DMS53 treated with DMSO at 0.1 percent for 48 hours (cell line): ENCODE measurements at regions not wholly inside any gene's neighbourhood (a gene's known extent, or its start where the extent isn't known, plus 50 kb on each side); places are given as distances from the start of the nearest gene placed in this dataset.
"Not testable (repeated sequence)": the region's sequence is repeated elsewhere in the genome, so short reads cannot be mapped to it uniquely, and the experiment has no call there.

Experiments
- DNase-seq: peaks from one replicate; lab custom pipeline; 2025; ENCODE audit not compliant: unreplicated experiment; lab: John Stamatoyannopoulos, UW

DNA sequence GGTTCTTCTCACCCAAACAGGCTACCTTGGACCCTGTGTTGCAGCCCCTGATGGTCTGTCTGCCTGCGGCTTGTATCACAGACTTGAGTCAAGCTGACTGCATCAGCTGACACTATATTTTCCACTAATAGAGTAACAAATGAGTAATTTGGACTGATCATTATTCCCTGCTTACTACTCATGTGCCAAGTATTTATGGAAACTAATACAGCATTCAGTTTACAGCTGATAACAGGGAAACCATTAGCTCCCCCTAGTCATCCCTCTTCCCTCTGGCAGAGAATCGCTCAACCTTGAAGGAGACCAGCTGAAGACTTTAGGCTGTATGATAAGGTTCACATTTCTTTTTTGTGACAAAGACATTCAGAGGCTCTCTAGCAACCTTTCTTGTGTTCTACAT, 116.6 kb upstream of the SYT6 start:
- no peak for DNase-seq

GRCh38 chr1:114269539-114269938, 115.9 kb upstream of the SYT6 start:
- no peak for DNase-seq

DNA sequence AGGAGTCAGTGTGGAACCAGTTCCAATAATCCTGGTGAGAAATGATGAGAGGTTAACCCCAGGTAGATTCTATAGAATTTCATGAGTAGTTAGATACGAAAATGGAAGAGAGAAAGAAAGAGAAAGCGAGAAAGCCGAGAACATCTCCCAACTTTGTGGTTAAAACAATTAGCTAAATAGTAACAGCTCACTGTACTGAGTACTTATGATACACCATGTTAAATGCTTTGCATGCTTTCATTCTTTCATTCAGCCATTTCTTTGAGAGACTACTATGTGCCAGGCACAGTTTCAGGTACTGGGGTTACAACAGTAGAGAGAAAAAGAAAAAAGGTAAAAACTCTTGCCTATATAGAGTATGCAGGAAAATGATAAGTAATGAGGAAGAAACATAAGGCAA, 109.7 kb upstream of the SYT6 start:
- DNase-seq: no peak

DNA sequence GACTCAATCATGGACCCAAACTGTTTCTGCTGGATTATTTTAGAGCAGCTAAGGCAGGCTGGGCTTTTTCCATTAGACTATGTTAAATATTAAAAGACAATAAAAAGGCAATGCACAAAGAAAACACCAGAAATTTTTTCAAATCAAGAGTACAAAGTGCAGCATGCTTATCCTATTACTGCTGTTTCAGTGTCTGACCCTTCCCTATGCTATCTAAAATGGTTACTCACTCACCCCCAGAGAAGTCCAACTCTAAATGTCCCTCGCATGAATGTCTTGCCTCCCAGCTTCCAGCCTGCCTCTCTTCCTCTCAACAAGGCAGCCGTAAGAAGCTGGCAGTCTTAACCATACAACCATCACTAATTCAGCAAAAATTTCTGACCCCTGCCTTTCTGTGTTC, 108.7 kb upstream of the SYT6 start:
- no peak for DNase-seq

DNA sequence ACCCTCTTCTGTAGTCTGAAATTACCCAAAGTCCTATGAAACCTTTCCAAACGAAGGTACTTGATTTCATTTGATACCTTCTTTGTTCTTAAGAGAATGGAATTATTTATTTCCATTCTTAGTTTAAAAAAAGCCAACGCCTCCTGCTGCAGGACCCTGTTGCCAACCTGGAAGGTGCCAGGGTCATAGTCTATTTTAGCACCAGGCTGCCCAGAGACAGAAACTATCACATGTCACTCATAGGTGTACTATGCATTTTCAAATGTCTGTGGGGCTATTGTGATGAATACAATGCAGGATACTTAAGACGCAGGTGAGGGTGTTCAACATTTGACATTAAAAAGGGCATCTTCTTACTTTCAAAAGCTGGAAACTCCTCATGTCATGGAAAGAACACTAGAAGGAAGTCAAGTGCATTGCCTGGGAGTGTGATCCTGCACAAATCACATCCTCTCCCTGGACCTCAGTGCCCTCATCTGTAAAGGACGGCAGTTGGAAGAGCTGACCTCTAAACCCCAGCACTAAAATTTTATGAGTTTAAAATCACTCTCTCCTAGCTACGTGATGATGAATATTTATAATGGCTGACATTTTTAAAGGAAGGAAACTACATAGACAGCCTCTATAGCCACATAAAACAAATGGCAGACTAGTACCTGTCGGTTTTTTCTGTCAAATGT, 107.3 kb upstream of the SYT6 start:
- DNase-seq: no peak

GRCh38 chr1:114259511-114260160, 106.0 kb upstream of the SYT6 start:
- DNase-seq: no peak

DNA sequence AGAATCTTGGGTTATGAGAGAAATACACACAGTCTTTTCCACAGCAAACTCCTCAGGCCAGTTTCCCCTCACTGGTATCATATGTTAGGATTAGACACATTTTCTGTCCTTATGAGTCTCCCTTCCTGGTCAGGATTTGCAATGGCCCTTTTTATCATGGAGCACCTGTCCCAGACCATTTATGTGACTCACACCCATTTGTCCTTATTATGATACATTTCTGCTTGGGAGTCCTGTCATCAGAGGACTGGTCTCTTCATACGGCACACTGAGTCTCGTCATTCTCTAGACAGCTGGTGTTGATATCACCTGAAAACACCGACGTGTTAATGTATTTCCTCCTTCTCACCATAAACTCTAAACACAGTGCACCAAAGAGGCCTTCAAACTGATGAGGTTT, 105.0 kb upstream of the SYT6 start:
- no peak for DNase-seq

GRCh38 chr1:114258074-114258473, 104.4 kb upstream of the SYT6 start:
- DNase-seq: no peak

- no peak for DNase-seq
Measured at GRCh38 chr1:114257554-114257953, 103.9 kb upstream of the SYT6 start.

DNA sequence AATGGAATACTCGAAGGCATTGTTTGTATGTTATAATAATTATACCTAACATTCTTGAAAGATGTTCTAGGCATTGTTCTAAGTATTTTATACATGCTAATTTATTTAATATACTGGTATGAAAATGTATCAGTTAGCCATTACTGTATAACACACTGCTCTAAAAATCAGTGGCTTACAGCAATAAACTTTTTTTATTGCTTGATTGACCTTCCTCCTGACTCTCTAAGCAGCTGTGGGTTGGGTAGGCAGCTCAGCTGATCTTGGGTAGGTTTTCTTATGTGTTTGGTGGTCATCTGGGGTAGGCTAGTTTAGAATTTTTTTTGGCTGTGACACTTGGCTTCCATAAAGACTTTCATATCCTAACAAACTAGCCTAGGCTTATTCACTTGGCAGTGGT, 100.2 kb upstream of the SYT6 start:
- no peak for DNase-seq

- no peak for DNase-seq
Measured at GRCh38 chr1:114251573-114251939, 97.9 kb upstream of the SYT6 start.

GRCh38 chr1:114250683-114251572, 97.3 kb upstream of the SYT6 start:
- no peak for DNase-seq

DNA sequence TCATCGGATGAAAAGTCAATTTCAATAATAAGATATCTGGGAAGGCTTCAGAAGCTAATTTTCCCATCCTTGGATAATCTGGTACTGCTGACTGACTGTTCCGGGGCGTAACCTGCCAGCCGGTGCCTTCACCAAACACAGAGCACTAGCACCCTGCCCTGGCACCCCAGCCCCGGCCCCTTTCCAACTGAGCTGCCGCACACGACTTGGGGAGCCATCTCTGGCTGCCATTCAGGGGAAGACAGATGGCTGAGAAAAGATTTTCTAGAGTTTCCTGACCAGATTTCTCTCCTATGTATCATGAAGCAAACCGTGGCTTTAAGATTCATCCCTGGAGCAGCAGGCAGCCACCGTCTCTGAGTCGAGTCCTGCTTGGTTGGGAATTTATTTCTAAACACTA, 96.0 kb upstream of the SYT6 start:
- no peak for DNase-seq

DNA sequence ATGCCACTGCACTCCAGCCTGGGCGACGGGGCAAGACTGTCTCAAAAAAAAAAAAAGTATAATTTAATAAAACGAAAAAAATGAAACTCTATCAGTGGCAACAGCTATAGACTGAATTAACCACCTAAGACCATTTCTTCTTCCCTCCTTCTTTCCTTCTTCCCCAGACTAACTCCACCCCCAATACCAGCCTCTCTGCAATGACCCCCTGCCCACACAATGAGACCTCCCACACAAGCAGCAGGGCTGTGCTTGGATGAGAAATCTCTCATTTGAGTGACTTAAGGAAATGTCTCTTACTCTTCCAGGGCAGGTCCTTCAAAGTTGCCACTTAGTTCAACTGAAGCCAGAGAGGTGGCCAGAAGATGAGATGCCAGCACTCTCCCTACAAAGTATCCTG, 94.5 kb upstream of the SYT6 start:
- no peak for DNase-seq

GRCh38 chr1:114242531-114243210, 89.0 kb upstream of the SYT6 start:
- DNase-seq: not testable (repeated sequence)

- DNase-seq: no peak
Measured at GRCh38 chr1:114238053-114238452, 84.4 kb upstream of the SYT6 start.

- DNase-seq: no peak
Measured at GRCh38 chr1:114236517-114236916, 82.8 kb upstream of the SYT6 start.

- DNase-seq: no peak
Measured at GRCh38 chr1:114235960-114236359, 82.3 kb upstream of the SYT6 start.

GRCh38 chr1:114235281-114235680, 81.6 kb upstream of the SYT6 start:
- DNase-seq: no peak

GRCh38 chr1:114234408-114235124, 80.9 kb upstream of the SYT6 start:
- DNase-seq: no peak

DNA sequence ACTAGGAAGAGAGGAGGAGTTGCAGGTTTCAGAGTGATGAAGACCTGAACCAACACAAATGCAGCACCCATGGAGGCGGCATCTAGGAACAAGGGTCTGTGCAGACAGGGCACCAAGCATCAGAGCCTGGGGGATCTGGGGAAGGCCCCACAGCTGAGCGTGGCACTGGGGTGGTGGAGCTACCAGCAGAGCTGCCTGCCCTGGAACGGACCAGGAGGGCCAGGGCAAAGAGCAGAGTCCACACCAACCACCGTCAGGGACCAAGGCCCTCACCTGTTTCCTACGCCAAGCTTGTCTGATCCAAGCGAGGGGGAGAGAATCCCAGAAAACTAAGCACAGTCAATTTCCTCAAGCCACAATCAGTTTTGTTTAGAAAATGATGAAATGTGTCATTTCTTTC, 79.0 kb upstream of the SYT6 start:
- DNase-seq: no peak
